Osteoblast (primary cell): ENCODE measurements at regions not wholly inside any gene's neighbourhood (a gene's known extent, or its start where the extent isn't known, plus 50 kb on each side); places are given as distances from the start of the nearest gene placed in this dataset.

Experiments used
- DNase-seq: peaks from one replicate; pipeline ENCODE4 v3.0.0; 2011; ENCODE audit warnings: low spot score, mixed read lengths; ENCODE audit not compliant: insufficient read length; ENCODE audit errors: missing footprints
- H2AFZ ChIP-seq: 2 replicates; pipeline ENCODE4 v1.6.0; 2011; ENCODE audit warnings: mild to moderate bottlenecking, low read length
- H3K27ac ChIP-seq: 2 replicates; pipeline ENCODE4 v1.5.1; 2011; ENCODE audit warnings: mild to moderate bottlenecking, low read depth, low read length, moderate library complexity
- H3K27me3 ChIP-seq: 2 replicates; pipeline ENCODE4 v1.6.0; 2012; ENCODE audit warnings: mild to moderate bottlenecking, control low read depth, inconsistent platforms, low read length, moderate library complexity; ENCODE audit not compliant: insufficient read depth
- H3K36me3 ChIP-seq: 2 replicates; pipeline ENCODE4 v1.5.1; 2011; ENCODE audit warnings: mild to moderate bottlenecking, low read length, control low read depth, moderate library complexity; ENCODE audit not compliant: insufficient read depth
- H3K4me1 ChIP-seq: 2 replicates; pipeline ENCODE4 v1.5.1; 2011; ENCODE audit warnings: mild to moderate bottlenecking, low read length, control low read depth, moderate library complexity; ENCODE audit not compliant: insufficient read depth
- H3K4me2 ChIP-seq: 2 replicates; pipeline ENCODE4 v1.6.0; 2011; ENCODE audit warnings: mild to moderate bottlenecking, low read length; ENCODE audit not compliant: insufficient read depth
- H3K4me3 ChIP-seq: fragments of 200-600 bp; sonication (generic); 3 replicates; pipeline ENCODE4 v1.5.1; 2012; ENCODE audit warnings: mild to moderate bottlenecking, low read length, inconsistent platforms; ENCODE audit not compliant: insufficient read depth
- H3K79me2 ChIP-seq: 2 replicates; pipeline ENCODE4 v1.6.0; 2012; ENCODE audit warnings: mild to moderate bottlenecking, low read length, control low read depth, inconsistent platforms; ENCODE audit not compliant: insufficient read depth
- H3K9me3 ChIP-seq: 2 replicates; pipeline ENCODE4 v1.5.1; 2011; ENCODE audit warnings: low read depth, low read length, control low read depth
- H4K20me1 ChIP-seq: 2 replicates; pipeline ENCODE4 v1.6.0; 2012; ENCODE audit warnings: mild to moderate bottlenecking, low read length, control low read depth; ENCODE audit not compliant: insufficient read depth
- CTCF ChIP-seq: IDR thresholded peaks from 2 replicates; pipeline ENCODE4 v1.5.1; 2011; ENCODE audit warnings: mild to moderate bottlenecking, low read depth, low read length, moderate library complexity; ENCODE audit errors: extremely low read depth

DNA sequence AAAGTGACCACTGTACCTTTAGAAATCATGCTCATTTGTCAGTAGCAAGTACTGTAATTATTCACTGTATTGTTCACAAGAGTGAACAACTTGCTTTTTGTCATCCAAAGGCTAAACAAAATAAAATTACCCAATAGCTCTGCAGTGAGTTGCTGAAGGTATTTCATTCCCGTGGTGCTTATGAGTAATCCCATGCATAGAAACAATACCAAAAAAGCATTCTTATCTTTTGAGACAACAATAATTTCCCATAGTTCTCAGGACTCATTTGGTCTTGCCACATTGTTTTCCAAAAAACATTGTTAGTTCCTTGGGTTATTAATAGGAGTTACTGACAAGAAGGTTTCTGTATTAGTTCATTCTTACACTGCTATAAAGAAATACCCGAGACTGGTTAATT, 503.2 kb upstream of the FAM98A start:
- Histone ChIP-seq H3K4me3 (no peak overlapping the region), H3K9me3 (no peaks in the 10 kb centered on the region), H3K36me3 (no peaks in the 10 kb centered on the region), H3K27me3 (no peaks in the 10 kb centered on the region), H3K4me2 (no peak overlapping the region), H3K4me1 (peaks cover 10% of the 10 kb centered on the region), H2AFZ (no peak overlapping the region), H4K20me1 (no peaks in the 10 kb centered on the region), H3K27ac (no peak overlapping the region), H3K79me2 (no peaks in the 10 kb centered on the region)
- no peak for TF ChIP-seq CTCF
- DNase-seq: no peak

DNA sequence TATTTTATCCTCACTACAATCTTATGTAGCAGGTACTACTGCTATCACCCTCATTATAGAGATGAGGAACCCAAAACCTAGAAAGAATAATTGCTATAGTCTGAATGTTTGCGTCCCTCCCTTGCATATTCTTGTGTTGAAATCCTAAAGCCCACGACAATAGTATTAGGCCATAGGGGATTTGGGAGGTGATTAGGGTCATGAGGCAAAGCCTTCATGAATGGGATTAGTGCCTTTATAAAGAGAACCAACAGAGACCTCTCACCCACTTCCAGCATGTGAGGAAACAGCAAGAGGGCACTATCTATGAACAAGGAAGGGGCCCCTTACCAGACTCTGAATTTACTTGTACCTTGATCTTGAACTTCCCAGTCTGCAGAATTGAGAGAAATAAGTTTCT, 500.3 kb upstream of the FAM98A start:
- Histone ChIP-seq H2AFZ (no peak overlapping the region), H3K9me3 (no peaks in the 10 kb centered on the region), H4K20me1 (no peaks in the 10 kb centered on the region), H3K27ac (no peak overlapping the region), H3K27me3 (no peaks in the 10 kb centered on the region), H3K36me3 (no peaks in the 10 kb centered on the region), H3K4me2 (no peak overlapping the region), H3K79me2 (no peaks in the 10 kb centered on the region), H3K4me3 (no peak overlapping the region), H3K4me1 (peaks cover 2% of the 10 kb centered on the region)
- DNase-seq: no peak
- TF ChIP-seq CTCF: no peak

GRCh38 chr2:34098256-34098655, 499.2 kb upstream of the FAM98A start:
- H3K9me3 ChIP-seq: no peaks in the 10 kb centered on the region
- H3K4me1 ChIP-seq: no peaks in the 10 kb centered on the region
- no peaks in the 10 kb centered on the region for H3K36me3 ChIP-seq
- no peaks in the 10 kb centered on the region for H3K79me2 ChIP-seq
- H3K27ac ChIP-seq: no peak overlapping the region
- H3K4me3 ChIP-seq: no peak overlapping the region
- no peak overlapping the region for H3K4me2 ChIP-seq
- H4K20me1 ChIP-seq: no peaks in the 10 kb centered on the region
- H2AFZ ChIP-seq: peak overlapping the region; percentile 7
- no peaks in the 10 kb centered on the region for H3K27me3 ChIP-seq
- no peak for TF ChIP-seq CTCF
- no peak for DNase-seq

DNA sequence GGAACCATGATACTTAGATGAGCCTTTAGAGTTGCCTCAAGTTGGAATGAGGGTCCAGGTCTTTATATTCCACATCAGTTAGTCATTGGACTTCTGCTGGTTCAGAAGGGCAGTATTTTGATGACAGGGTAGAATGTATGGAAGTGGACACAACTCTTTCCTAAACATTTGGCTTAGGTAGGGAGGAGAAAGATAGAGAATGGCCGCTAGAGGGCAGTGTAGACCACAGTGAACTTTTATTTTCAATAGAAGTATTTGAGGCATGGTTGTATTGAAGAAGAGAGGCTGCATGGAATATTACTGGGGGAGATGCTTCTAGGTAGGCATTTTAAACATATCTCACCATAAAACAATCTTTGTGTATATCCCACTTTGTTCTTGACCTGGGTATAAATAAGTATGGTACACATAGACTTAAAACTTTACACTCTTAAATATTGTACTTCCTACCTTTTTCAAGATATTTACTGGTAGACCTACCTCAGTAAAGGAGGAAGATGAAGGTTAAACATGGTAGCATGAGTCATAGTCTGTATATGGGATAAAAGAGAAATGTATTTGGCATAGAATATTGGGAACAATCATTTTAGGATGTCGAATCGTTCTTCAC, 497.6 kb upstream of the FAM98A start:
- H3K79me2 ChIP-seq: no peaks in the 10 kb centered on the region
- H4K20me1 ChIP-seq: no peaks in the 10 kb centered on the region
- H3K27ac ChIP-seq: no peak overlapping the region
- no peaks in the 10 kb centered on the region for H3K9me3 ChIP-seq
- TF ChIP-seq CTCF: peak; percentile 75
- H3K4me2 ChIP-seq: no peak overlapping the region
- no peak overlapping the region for H2AFZ ChIP-seq
- no peak for DNase-seq
- H3K27me3 ChIP-seq: no peaks in the 10 kb centered on the region
- H3K4me1 ChIP-seq: no peaks in the 10 kb centered on the region
- H3K4me3 ChIP-seq: no peak overlapping the region
- H3K36me3 ChIP-seq: no peaks in the 10 kb centered on the region
